Stimulated activated naive CD8-positive, alpha-beta T cell treated with anti-CD3 and anti-CD28 coated beads, Interleukin-15, amount 100 ng/mL, for 72 hours (primary cell): ENCODE measurements at regions not wholly inside any gene's neighbourhood (a gene's known extent, or its start where the extent isn't known, plus 50 kb on each side); places are given as distances from the start of the nearest gene placed in this dataset.
A peak's percentile ranks its signal among the peaks of the same experiment; 100 is the strongest.

Experiments
- ATAC-seq: fragments of 150-1000 bp; cut with Tn5 transposase; 2 replicates; pipeline ENCODE4 v1.10.0; 2021; ENCODE audit warnings: mild to moderate bottlenecking, moderate library complexity
- DNase-seq, 2 donors: peaks; one replicate each; pipeline ENCODE4 v3.0.0; 2021 to 2022
- H3K27ac Mint-ChIP-seq, 2 donors: one replicate each; pipeline ENCODE4 v1.8.0; 2022; ENCODE audit warnings: mild to moderate bottlenecking in 2 of 2, mixed read lengths in 2 of 2, moderate library complexity in 2 of 2
- H3K27me3 Mint-ChIP-seq: one replicate; pipeline ENCODE4 v1.8.0; 2022; ENCODE audit warnings: mixed read lengths
- H3K4me1 Mint-ChIP-seq: one replicate; pipeline ENCODE4 v1.8.0; 2022; ENCODE audit warnings: mild to moderate bottlenecking, mixed read lengths
- H3K4me3 Mint-ChIP-seq, 2 donors: one replicate each; pipeline ENCODE4 v1.8.0; 2022; ENCODE audit warnings: mild to moderate bottlenecking in 2 of 2, mixed read lengths in 2 of 2, moderate library complexity in 1 of 2
- H3K9me3 Mint-ChIP-seq, 2 donors: one replicate each; pipeline ENCODE4 v1.8.0; 2022; ENCODE audit warnings: mixed read lengths in 2 of 2

GRCh38 chrX:9258421-9259104, 206.3 kb upstream of the TBL1X start:
- Mint-ChIP-seq H3K9me3 (peaks cover 6 to 18% of the 10 kb centered on the region in 2 donors), H3K27me3 (no peaks in the 10 kb centered on the region), H3K4me1 (peaks cover 38% of the 10 kb centered on the region), H3K4me3 (peak overlapping the region in 1 of 2 donors; percentile 24), H3K27ac (peak overlapping the region in 1 of 2 donors; percentile 28)
- no peak for DNase-seq
- no peak for ATAC-seq

DNA sequence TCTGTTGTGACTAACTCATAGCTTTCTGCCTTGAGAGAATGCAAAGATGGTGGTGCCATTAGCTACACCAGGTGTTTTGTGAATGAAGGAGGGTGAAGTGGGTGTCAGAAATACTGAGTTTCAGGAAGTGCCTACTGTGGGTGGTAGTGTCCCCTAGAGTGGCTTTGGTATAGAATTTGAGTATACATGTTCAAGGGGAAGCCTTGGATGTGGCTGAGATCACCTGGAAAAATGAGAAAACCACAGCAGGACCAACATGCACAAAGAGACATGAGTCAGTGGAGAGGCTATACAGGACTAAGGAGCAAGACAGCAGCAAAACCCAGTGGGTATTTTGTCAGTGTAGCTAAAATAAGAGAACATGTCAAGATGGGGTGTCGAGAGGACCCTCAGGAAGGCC, 204.3 kb upstream of the TBL1X start:
- Mint-ChIP-seq H3K4me3 (no peak overlapping the region), H3K9me3 (peaks cover 6 to 18% of the 10 kb centered on the region in 2 donors), H3K27me3 (no peaks in the 10 kb centered on the region), H3K27ac (no peak overlapping the region), H3K4me1 (peaks cover 38% of the 10 kb centered on the region)
- ATAC-seq (no peak), DNase-seq (no peak)

- no peaks in the 10 kb centered on the region for H3K27me3 Mint-ChIP-seq
- H3K4me3 Mint-ChIP-seq: no peak overlapping the region
- no peak for ATAC-seq
- no peak for DNase-seq
- H3K4me1 Mint-ChIP-seq: no peaks in the 10 kb centered on the region
- H3K27ac Mint-ChIP-seq: no peak overlapping the region
- no peaks in the 10 kb centered on the region for H3K9me3 Mint-ChIP-seq
Measured at GRCh38 chrX:9267415-9267814, 197.4 kb upstream of the TBL1X start.

GRCh38 chrX:9269134-9269533, 195.7 kb upstream of the TBL1X start:
- Mint-ChIP-seq H3K4me1 (no peaks in the 10 kb centered on the region), H3K27me3 (no peaks in the 10 kb centered on the region), H3K9me3 (peaks cover 7 to 8% of the 10 kb centered on the region in 2 donors), H3K4me3 (no peak overlapping the region), H3K27ac (no peak overlapping the region)
- no peak for ATAC-seq
- DNase-seq: no peak

- Mint-ChIP-seq H3K27me3 (no peaks in the 10 kb centered on the region), H3K27ac (no peak overlapping the region), H3K4me1 (no peaks in the 10 kb centered on the region), H3K9me3 (peaks cover 7 to 8% of the 10 kb centered on the region in 2 donors), H3K4me3 (no peak overlapping the region)
- ATAC-seq (no peak), DNase-seq (no peak)
Measured at GRCh38 chrX:9271789-9272525, 192.9 kb upstream of the TBL1X start.

DNA sequence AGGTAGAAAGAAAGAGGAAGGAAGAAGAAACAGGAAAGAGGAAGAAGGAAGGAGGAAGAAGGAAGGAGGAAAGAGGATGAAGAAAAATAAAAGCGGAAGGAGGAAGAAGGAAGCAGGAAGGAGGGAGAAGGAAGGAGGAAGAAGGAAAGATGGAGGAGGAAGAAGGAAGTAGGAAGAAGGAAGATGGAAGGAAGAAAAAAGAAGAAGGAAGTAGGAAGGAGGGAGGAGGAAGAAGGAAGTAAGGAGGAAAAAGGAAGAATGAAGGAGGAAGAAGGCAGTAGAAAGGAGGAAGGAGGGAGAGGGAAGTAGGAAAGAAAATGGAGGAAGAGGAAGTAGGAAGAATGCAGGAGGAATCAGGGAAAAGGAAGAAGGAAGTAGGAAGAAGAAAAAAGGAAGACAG, 191.1 kb upstream of the TBL1X start:
- H3K27ac Mint-ChIP-seq: no peak overlapping the region
- DNase-seq (no peak), ATAC-seq (no peak)
- H3K4me1 Mint-ChIP-seq: peaks cover 6% of the 10 kb centered on the region
- H3K4me3 Mint-ChIP-seq: no peak overlapping the region
- H3K27me3 Mint-ChIP-seq: no peaks in the 10 kb centered on the region
- H3K9me3 Mint-ChIP-seq: peaks cover 7 to 8% of the 10 kb centered on the region in 2 donors

- H3K27ac Mint-ChIP-seq: peak overlapping the region; percentile 72 to 86
- H3K9me3 Mint-ChIP-seq: peaks cover under 1 to 3% of the 10 kb centered on the region in 2 donors
Measured at GRCh38 chrX:9278475-9279233, 186.2 kb upstream of the TBL1X start.

DNA sequence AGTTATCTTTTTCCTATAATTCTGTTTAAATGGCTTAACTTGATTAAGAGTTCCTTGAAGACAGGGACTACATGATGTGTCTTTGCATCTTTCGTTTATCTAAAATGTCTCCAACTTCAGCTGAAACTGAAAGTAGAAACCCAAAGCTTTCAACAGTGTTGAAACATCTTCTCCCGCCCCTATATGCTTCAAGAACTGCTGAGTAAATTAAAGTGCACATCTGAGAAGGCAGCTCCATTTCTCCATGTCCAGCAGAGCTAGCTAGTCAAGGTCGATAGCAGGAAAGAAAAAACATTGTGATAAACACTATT, 185.7 kb upstream of the TBL1X start:
- Mint-ChIP-seq H3K4me1 (peaks cover 44% of the 10 kb centered on the region), H3K4me3 (peak overlapping the region in 1 of 2 donors; percentile 66), H3K9me3 (no peaks in the 10 kb centered on the region), H3K27ac (peak overlapping the region; percentile 72 to 86), H3K27me3 (no peaks in the 10 kb centered on the region)
- no peak for DNase-seq
- peak; percentile 43 for ATAC-seq

More at GRCh38 chrX:9278475-9279233, 186.2 kb upstream of the TBL1X start:
- Mint-ChIP-seq H3K4me1 (peaks cover 38% of the 10 kb centered on the region), H3K4me3 (peak overlapping the region in 1 of 2 donors; percentile 66), H3K27me3 (no peaks in the 10 kb centered on the region)
- DNase-seq (no peak), ATAC-seq (no peak)

- no peak overlapping the region for H3K4me3 Mint-ChIP-seq
- ATAC-seq (no peak), DNase-seq (no peak)
- peaks cover 58% of the 10 kb centered on the region for H3K4me1 Mint-ChIP-seq
- no peaks in the 10 kb centered on the region for H3K27me3 Mint-ChIP-seq
- H3K9me3 Mint-ChIP-seq: no peaks in the 10 kb centered on the region
- no peak overlapping the region for H3K27ac Mint-ChIP-seq
Measured at GRCh38 chrX:9280831-9281230, 184.0 kb upstream of the TBL1X start.

DNA sequence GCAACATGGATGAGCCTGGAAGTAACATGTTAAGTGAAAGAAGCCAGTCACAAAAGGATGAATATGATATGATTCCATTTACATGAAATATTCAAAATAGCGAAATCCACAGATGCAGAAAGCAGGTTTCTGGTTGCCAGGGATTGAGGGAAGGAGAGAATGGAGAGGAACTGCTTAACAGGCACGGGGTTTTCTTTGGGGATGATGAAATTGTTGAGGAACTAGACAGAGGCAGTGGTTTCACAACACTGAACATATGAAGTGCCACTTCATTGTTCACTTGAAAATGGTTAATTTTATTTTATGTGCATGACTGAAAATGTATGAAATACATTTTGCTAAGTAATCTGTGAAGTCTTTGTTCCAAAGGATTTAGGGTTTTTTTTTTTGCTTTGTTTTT, 182.5 kb upstream of the TBL1X start:
- Mint-ChIP-seq H3K9me3 (no peaks in the 10 kb centered on the region), H3K27me3 (no peaks in the 10 kb centered on the region), H3K4me3 (peak overlapping the region in 1 of 2 donors; percentile 21), H3K4me1 (peaks cover 66% of the 10 kb centered on the region), H3K27ac (peak overlapping the region in 1 of 2 donors; percentile 63)
- DNase-seq (no peak), ATAC-seq (no peak)

- Mint-ChIP-seq H3K27ac (peak overlapping the region in 1 of 2 donors; percentile 87), H3K27me3 (no peaks in the 10 kb centered on the region), H3K4me1 (peaks cover 49% of the 10 kb centered on the region), H3K9me3 (no peaks in the 10 kb centered on the region), H3K4me3 (peak overlapping the region; percentile 67 to 72)
- DNase-seq (peak; percentile 63 to 84), ATAC-seq (peak; percentile 97)
Measured at GRCh38 chrX:9285342-9285771, 179.5 kb upstream of the TBL1X start.

GRCh38 chrX:9286234-9286633, 178.6 kb upstream of the TBL1X start:
- Mint-ChIP-seq H3K9me3 (no peaks in the 10 kb centered on the region), H3K27me3 (no peaks in the 10 kb centered on the region), H3K27ac (peak overlapping the region; percentile 76 to 81), H3K4me3 (peak overlapping the region in 1 of 2 donors; percentile 72), H3K4me1 (peaks cover 51% of the 10 kb centered on the region)
- ATAC-seq: no peak
- no peak for DNase-seq

DNA sequence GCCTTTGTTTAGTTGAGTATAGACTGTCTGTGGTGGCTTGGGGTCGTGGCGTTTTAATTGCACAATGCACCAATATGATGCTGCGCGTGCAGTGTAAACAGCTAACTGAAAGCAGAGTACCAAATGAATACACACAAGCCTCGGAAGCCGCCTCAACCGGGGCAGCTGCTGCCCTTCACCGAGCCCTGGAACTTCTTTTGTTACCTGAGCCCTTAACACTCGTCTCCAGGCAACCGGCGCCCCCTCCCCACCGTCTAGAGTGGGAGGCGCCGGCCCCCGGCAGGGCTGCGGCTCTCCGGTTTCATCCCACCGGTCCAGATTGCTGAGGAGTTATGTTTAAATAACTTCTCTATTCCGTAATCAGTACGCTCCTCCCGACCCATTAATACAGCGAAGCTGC, 173.2 kb upstream of the TBL1X start:
- DNase-seq: no peak
- Mint-ChIP-seq H3K4me3 (no peak overlapping the region), H3K4me1 (peaks cover 11% of the 10 kb centered on the region), H3K27me3 (peaks cover 7% of the 10 kb centered on the region), H3K27ac (no peak overlapping the region), H3K9me3 (no peaks in the 10 kb centered on the region)
- ATAC-seq: no peak

- H3K4me1 Mint-ChIP-seq: peaks cover 7% of the 10 kb centered on the region
- H3K27me3 Mint-ChIP-seq: peaks cover 7% of the 10 kb centered on the region
- no peak overlapping the region for H3K27ac Mint-ChIP-seq
- no peaks in the 10 kb centered on the region for H3K9me3 Mint-ChIP-seq
- ATAC-seq (no peak), DNase-seq (no peak)
- no peak overlapping the region for H3K4me3 Mint-ChIP-seq
Measured at GRCh38 chrX:9293051-9293496, 171.8 kb upstream of the TBL1X start.

DNA sequence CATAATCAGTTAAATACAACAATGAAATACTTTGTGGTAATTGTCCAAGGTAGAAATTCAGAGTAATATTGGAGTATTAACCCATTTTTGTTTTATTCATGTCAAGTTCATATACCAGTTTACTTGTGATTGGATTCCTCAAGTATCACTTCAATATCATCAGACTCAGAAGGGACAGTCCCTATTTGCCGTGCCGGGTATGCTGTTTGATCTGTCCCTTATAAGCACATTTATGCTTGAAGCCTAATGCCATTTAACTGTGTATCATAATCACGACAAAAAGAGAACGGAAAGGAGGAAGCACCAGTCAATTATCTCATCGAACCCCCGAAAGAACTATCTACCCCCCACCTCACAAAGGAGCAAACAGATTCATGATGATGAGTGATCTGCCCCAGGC, 171.0 kb upstream of the TBL1X start:
- H3K4me3 Mint-ChIP-seq: no peak overlapping the region
- ATAC-seq (no peak), DNase-seq (no peak)
- no peak overlapping the region for H3K27ac Mint-ChIP-seq
- H3K4me1 Mint-ChIP-seq: peaks cover 7% of the 10 kb centered on the region
- H3K9me3 Mint-ChIP-seq: no peaks in the 10 kb centered on the region
- peaks cover 7% of the 10 kb centered on the region for H3K27me3 Mint-ChIP-seq

DNA sequence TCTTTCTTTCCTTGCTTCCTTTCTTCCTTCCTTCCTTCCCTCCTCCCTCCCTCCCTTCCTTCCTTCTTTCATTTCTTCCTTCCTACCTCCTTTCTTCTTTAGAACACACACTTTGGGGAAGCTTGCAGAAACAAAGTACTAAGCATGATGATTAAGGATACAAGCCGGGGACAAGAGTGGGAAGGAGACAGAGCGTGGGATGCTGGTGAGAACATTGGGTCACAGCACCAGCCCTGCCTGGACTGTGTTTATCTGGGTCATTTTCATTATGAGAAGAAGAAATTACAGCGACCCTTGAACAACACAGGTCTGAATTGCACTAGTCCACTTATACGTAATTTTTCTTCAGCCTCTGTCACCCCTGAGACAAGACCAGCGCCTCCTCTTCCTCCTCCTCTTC, 169.3 kb upstream of the TBL1X start:
- Mint-ChIP-seq H3K27ac (peak overlapping the region in 1 of 2 donors; percentile 11), H3K4me1 (peaks cover 7% of the 10 kb centered on the region), H3K9me3 (no peaks in the 10 kb centered on the region), H3K4me3 (no peak overlapping the region), H3K27me3 (peaks cover 7% of the 10 kb centered on the region)
- no peak for DNase-seq
- no peak for ATAC-seq
